Right atrium auricular region (tissue), 2 donors: ENCODE measurements at regions not wholly inside any gene's neighbourhood (a gene's known extent, or its start where the extent isn't known, plus 50 kb on each side); places are given as distances from the start of the nearest gene placed in this dataset.

Experiments
- DNase-seq: peaks from one replicate; pipeline ENCODE4 v3.0.0-alpha.2; 2019; ENCODE audit warnings: low spot score
- H3K27ac ChIP-seq, 2 donors: fragments of 200-600 bp; sonication (generic); 1 replicate in 1 of 2; 2 replicates in 1 of 2; pipeline ENCODE4 v1.5.1; 2016 to 2019
- H3K27me3 ChIP-seq, 2 donors: fragments of 200-600 bp; sonication (generic); one replicate each; pipeline versions ENCODE4 v1.5.1 to v1.6.0; 2017 to 2019
- H3K36me3 ChIP-seq: fragments of 200-600 bp; sonication (generic); one replicate; pipeline ENCODE4 v1.5.1; 2016
- H3K4me1 ChIP-seq, 2 donors: fragments of 200-600 bp; sonication (generic); one replicate each; pipeline versions ENCODE4 v1.5.1 to v1.6.0; 2017 to 2019
- H3K4me3 ChIP-seq, 2 donors: fragments of 200-600 bp; sonication (generic); 1 replicate in 1 of 2; 2 replicates in 1 of 2; pipeline ENCODE4 v1.5.1; 2017 to 2019; ENCODE audit warnings: mild to moderate bottlenecking in 1 of 2, moderate library complexity in 1 of 2
- H3K9me3 ChIP-seq, 2 donors: fragments of 200-600 bp; sonication (generic); one replicate each; pipeline ENCODE4 v1.5.1; 2019
- TF ChIP-seq, protein P1 (sequence below), 2 donors: fragments of 200-600 bp; sonication (generic); IDR thresholded peaks; one replicate each; pipeline ENCODE4 v1.5.1; 2019; ENCODE audit warnings: antibody characterized with exemption in 2 of 2

GRCh38 chr15:93195109-93195508, 106.1 kb upstream of the RGMA start:
- DNase-seq: no peak
- no peak overlapping the region for H3K4me3 ChIP-seq

DNA sequence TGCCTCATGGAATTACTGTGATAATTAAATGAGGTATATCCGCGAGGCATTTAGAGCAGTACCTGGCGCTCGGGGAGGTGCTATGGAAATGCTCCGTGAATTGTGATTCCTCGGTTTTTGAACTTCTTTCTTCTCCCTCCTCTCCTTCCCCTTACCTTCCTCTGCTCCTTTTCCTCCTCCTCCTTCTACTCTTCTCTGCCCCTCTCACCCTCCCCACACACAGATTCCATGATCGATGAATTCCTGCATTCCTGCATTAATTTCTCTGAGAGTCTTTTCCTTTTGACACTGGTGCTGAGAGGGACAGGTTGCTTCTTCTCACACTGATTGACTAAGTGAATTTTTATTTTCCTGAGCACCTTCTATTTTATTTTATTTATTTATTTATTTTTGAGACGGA, 101.2 kb upstream of the RGMA start:
- Histone ChIP-seq H3K4me3 (no peak overlapping the region), H3K4me1 (no peaks in the 10 kb centered on the region), H3K36me3 (no peaks in the 10 kb centered on the region), H3K9me3 (no peaks in the 10 kb centered on the region), H3K27me3 (no peaks in the 10 kb centered on the region), H3K27ac (no peak overlapping the region)
- TF ChIP-seq, protein P1, sequence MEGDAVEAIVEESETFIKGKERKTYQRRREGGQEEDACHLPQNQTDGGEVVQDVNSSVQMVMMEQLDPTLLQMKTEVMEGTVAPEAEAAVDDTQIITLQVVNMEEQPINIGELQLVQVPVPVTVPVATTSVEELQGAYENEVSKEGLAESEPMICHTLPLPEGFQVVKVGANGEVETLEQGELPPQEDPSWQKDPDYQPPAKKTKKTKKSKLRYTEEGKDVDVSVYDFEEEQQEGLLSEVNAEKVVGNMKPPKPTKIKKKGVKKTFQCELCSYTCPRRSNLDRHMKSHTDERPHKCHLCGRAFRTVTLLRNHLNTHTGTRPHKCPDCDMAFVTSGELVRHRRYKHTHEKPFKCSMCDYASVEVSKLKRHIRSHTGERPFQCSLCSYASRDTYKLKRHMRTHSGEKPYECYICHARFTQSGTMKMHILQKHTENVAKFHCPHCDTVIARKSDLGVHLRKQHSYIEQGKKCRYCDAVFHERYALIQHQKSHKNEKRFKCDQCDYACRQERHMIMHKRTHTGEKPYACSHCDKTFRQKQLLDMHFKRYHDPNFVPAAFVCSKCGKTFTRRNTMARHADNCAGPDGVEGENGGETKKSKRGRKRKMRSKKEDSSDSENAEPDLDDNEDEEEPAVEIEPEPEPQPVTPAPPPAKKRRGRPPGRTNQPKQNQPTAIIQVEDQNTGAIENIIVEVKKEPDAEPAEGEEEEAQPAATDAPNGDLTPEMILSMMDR (IDR thresholded peaks at IDR 0.05): no peak
- DNase-seq: no peak

More at GRCh38 chr15:93195109-93195508, 106.1 kb upstream of the RGMA start:
- no peaks in the 10 kb centered on the region for H3K36me3 ChIP-seq
- no peaks in the 10 kb centered on the region for H3K4me1 ChIP-seq
- TF ChIP-seq, protein P1 (IDR thresholded peaks at IDR 0.05): no peak
- H3K27ac ChIP-seq: no peak overlapping the region
- H3K27me3 ChIP-seq: no peaks in the 10 kb centered on the region
- peaks cover 7 to 28% of the 10 kb centered on the region in 2 donors for H3K9me3 ChIP-seq

DNA sequence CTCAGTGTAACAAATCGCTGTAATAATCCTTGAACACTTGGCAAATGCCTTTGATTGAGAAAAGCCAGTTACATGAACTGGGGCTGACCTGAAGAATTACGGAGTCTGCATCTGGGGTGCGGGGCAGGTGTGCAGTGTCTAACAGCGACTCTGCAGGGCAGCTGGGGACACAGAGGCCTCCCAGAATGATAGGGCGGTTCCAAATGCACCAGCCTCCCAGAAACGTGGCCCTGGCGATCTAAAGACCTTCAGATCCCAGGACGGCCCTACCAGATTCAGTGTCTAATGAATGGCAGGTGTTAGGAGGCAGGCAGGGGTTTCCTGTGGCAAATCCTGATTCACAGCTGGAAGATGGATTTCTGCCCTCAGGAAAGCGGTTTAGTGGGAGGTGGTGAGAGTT, 100.5 kb upstream of the RGMA start:
- H3K36me3 ChIP-seq: no peaks in the 10 kb centered on the region
- no peaks in the 10 kb centered on the region for H3K4me1 ChIP-seq
- H3K9me3 ChIP-seq: no peaks in the 10 kb centered on the region
- no peaks in the 10 kb centered on the region for H3K27me3 ChIP-seq
- H3K4me3 ChIP-seq: no peak overlapping the region
- DNase-seq: no peak
- H3K27ac ChIP-seq: no peak overlapping the region
- TF ChIP-seq, protein P1 (IDR thresholded peaks at IDR 0.05): no peak

DNA sequence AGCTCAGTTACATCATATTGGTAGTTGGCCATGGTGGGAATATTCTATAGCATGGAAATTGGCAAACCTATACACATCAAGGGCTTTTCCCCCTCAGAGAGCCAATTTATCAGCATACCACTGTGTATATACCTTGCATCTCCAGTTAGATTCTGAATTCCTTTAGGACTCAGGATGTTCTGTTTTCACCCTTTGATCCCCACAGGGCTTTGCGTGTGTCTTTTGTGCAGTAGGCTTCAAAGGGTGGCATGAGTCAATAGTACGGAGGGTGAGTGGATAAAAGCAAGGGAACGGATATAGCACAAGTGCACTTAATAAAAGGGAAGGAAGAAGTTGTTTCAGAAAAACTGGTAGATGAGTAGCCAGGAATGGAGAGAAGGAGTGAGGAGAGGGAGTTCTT, 99.2 kb upstream of the RGMA start:
- no peak for DNase-seq
- H3K36me3 ChIP-seq: no peaks in the 10 kb centered on the region
- H3K4me1 ChIP-seq: no peaks in the 10 kb centered on the region
- H3K9me3 ChIP-seq: no peaks in the 10 kb centered on the region
- H3K27me3 ChIP-seq: no peaks in the 10 kb centered on the region
- no peak overlapping the region for H3K27ac ChIP-seq
- H3K4me3 ChIP-seq: no peak overlapping the region
- TF ChIP-seq, protein P1 (IDR thresholded peaks at IDR 0.05): no peak

- Histone ChIP-seq H3K9me3 (no peaks in the 10 kb centered on the region), H3K4me3 (no peak overlapping the region), H3K27ac (no peak overlapping the region), H3K4me1 (no peaks in the 10 kb centered on the region), H3K27me3 (no peaks in the 10 kb centered on the region), H3K36me3 (no peaks in the 10 kb centered on the region)
- DNase-seq: no peak
- TF ChIP-seq, protein P1 (IDR thresholded peaks at IDR 0.05): no peak
These were observed 96.8 kb upstream of the RGMA start for GRCh38 chr15:93185796-93186195.

GRCh38 chr15:93182703-93183205, 93.7 kb upstream of the RGMA start:
- no peaks in the 10 kb centered on the region for H3K9me3 ChIP-seq
- no peak for DNase-seq
- no peaks in the 10 kb centered on the region for H3K4me1 ChIP-seq
- no peak overlapping the region for H3K4me3 ChIP-seq
- no peak overlapping the region for H3K27ac ChIP-seq
- H3K36me3 ChIP-seq: no peaks in the 10 kb centered on the region
- TF ChIP-seq, protein P1 (IDR thresholded peaks at IDR 0.05): no peak
- H3K27me3 ChIP-seq: no peaks in the 10 kb centered on the region
